ENCODE measurements at regions not wholly inside any gene's neighbourhood (a gene's known extent, or its start where the extent isn't known, plus 50 kb on each side); places are given as distances from the start of the nearest gene placed in this dataset.

GRCh38 chrX:126985027-126985426, 165.5 kb downstream of the PRR32 start:
- Histone ChIP-seq H3K4me1 (no peaks in the 10 kb centered on the region), H3K9me3 (no peaks in the 10 kb centered on the region), H3K27me3 (no peaks in the 10 kb centered on the region), H3K4me3 (no peak overlapping the region), H3K27ac (no peak overlapping the region), H3K36me3 (no peaks in the 10 kb centered on the region)
- intact Hi-C loops (cut with DNase I), result no loop called here
- DNase-seq (no peak), ATAC-seq (no peak)
- TF ChIP-seq POLR2A (IDR thresholded peaks at IDR 0.05) (no peak), CTCF (IDR thresholded peaks at IDR 0.05) (no peak)

GRCh38 chrX:126985981-126986380, 166.5 kb downstream of the PRR32 start:
- intact Hi-C loops (cut with DNase I), result no loop called here
- no peak overlapping the region for H3K4me3 ChIP-seq
- TF ChIP-seq POLR2A (IDR thresholded peaks at IDR 0.05), result no peak
- TF ChIP-seq CTCF (IDR thresholded peaks at IDR 0.05), result no peak
- WGBS (ENCODE audit: insufficient coverage, low coverage, low lambda C conversion rate, missing lambda C conversion rate), result 49% methylated on average over 3 of the region's 10 CpGs
- H3K4me1 ChIP-seq, result no peaks in the 10 kb centered on the region
- H3K36me3 ChIP-seq, result no peaks in the 10 kb centered on the region
- H3K27ac ChIP-seq, result no peak overlapping the region
- H3K27me3 ChIP-seq, result no peaks in the 10 kb centered on the region
- no peak for DNase-seq
- H3K9me3 ChIP-seq, result no peaks in the 10 kb centered on the region
- ATAC-seq, result no peak

DNA sequence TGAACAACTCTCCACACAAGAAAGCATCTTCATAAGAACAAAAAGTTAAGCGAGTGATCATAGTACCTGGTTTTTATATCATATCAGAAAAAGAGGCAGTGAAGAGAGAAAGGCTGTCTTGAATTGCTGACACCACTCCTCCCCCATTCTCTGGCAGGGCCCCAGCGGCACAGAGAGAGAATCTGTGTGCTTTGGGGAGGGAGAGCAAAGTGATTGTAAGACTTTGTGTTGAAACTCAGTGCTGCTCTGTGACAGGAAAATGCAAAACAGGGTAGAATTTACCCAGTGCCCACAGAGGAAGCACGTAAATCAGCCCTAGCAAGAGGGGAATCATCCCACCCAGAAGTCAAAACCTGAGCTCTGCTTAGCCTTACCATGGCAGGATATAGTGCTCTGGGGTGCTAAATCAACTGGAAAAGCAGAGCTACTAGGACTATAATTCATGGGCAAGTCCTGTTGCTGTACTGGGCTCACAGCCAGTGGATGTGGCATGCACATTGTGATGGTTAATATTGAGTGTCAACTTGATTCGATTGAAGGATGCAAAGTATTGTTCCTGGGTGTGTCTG, 174.6 kb downstream of the PRR32 start:
- Histone ChIP-seq H3K4me1 (no peaks in the 10 kb centered on the region), H3K27me3 (no peaks in the 10 kb centered on the region), H3K9me3 (no peaks in the 10 kb centered on the region), H3K4me3 (no peak overlapping the region), H3K27ac (no peak overlapping the region), H3K36me3 (no peaks in the 10 kb centered on the region)
- 37% methylated on average over 3 of the region's 4 CpGs for WGBS (ENCODE audit: insufficient coverage, low coverage, low lambda C conversion rate, missing lambda C conversion rate)
- no peak for ATAC-seq
- intact Hi-C loops (cut with DNase I), result no loop called here
- DNase-seq, result no peak
- TF ChIP-seq CTCF (IDR thresholded peaks at IDR 0.05) (no peak), POLR2A (IDR thresholded peaks at IDR 0.05) (no peak)

GRCh38 chrX:127011629-127012028, 192.1 kb downstream of the PRR32 start:
- no peak overlapping the region for H3K27ac ChIP-seq
- ATAC-seq (no peak), DNase-seq (no peak)
- H3K9me3 ChIP-seq, result no peaks in the 10 kb centered on the region
- H3K4me1 ChIP-seq, result no peaks in the 10 kb centered on the region
- intact Hi-C loops (cut with DNase I), result no loop called here
- 36% methylated on average over 2 of the region's 2 CpGs for WGBS (ENCODE audit: insufficient coverage, low coverage, low lambda C conversion rate, missing lambda C conversion rate)
- H3K27me3 ChIP-seq, result no peaks in the 10 kb centered on the region
- H3K4me3 ChIP-seq, result no peak overlapping the region
- H3K36me3 ChIP-seq, result no peaks in the 10 kb centered on the region
- TF ChIP-seq CTCF (IDR thresholded peaks at IDR 0.05), result no peak
- no peak for TF ChIP-seq POLR2A (IDR thresholded peaks at IDR 0.05)

- DNase-seq, result no peak
- peaks cover 0 to 5% (median 0%) of the 10 kb centered on the region in 4 donors for H3K9me3 ChIP-seq
- no peaks in the 10 kb centered on the region for H3K4me1 ChIP-seq
- no peaks in the 10 kb centered on the region for H3K36me3 ChIP-seq
- H3K4me3 ChIP-seq, result no peak overlapping the region
- TF ChIP-seq CTCF (IDR thresholded peaks at IDR 0.05) (no peak), POLR2A (IDR thresholded peaks at IDR 0.05) (no peak)
- no peaks in the 10 kb centered on the region for H3K27me3 ChIP-seq
- 25% methylated on average over 1 of the region's 2 CpGs for WGBS (ENCODE audit: insufficient coverage, low coverage, low lambda C conversion rate, missing lambda C conversion rate)
- no peak for ATAC-seq
- intact Hi-C loops (cut with DNase I), result no loop called here
- H3K27ac ChIP-seq, result no peak overlapping the region
Measured at GRCh38 chrX:127025013-127025412, 205.5 kb downstream of the PRR32 start.
